NB4 (cell line): ENCODE measurements at regions not wholly inside any gene's neighbourhood (a gene's known extent, or its start where the extent isn't known, plus 50 kb on each side); places are given as distances from the start of the nearest gene placed in this dataset.

ENCODE experiments used
- CTCF ChIP-seq: IDR thresholded peaks from one replicate; pipeline ENCODE4 v1.5.1; 2012; ENCODE audit warnings: low read depth, low read length
- MYC ChIP-seq: IDR thresholded peaks from 2 replicates; pipeline ENCODE4 v1.6.1; 2011; ENCODE audit warnings: low read depth, low read length
- POLR2A ChIP-seq: IDR thresholded peaks from 2 replicates; pipeline ENCODE4 v1.6.1; 2011; ENCODE audit warnings: mild to moderate bottlenecking; ENCODE audit not compliant: insufficient read length; ENCODE audit errors: extremely low read depth

GRCh38 chr7:116310141-116310540 is 99.8 kb downstream of the TES start:
- TF ChIP-seq CTCF (no peak), POLR2A (no peak), MYC (no peak)
